ENCODE measurements at regions not wholly inside any gene's neighbourhood (a gene's known extent, or its start where the extent isn't known, plus 50 kb on each side); places are given as distances from the start of the nearest gene placed in this dataset.

DNA sequence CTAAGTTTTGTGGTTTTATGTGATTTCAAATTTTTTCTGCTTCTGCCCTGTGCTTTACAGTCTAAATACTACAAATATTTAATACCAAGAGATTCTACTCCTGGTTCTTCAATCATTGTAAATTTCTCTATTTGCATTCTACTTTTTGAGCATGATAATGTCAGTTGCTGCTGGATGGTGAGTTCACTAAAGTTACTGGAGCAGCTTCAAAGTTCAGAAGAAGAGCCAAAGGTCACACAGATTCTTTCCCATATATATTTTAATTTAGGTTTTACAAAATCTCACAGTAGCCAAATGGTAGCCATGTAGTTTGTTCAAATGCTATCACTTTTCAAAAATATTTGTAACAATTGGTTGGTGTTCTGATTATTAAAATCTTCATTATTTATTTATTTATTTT, 378.7 kb downstream of the TMEM232 start:
- Histone ChIP-seq H3K4me3 (replicated peaks in 1 of 3) (no peak overlapping the region), H3K27me3 (no peaks in the 10 kb centered on the region), H3K36me3 (no peaks in the 10 kb centered on the region), H3K9me3 (no peaks in the 10 kb centered on the region), H3K27ac (no peak overlapping the region), H3K4me1 (peaks cover 0 to 2% of the 10 kb centered on the region in 2 donors)
- DNase-seq = no peak
- TF ChIP-seq CTCF (IDR thresholded peaks at IDR 0.05) = no peak
- TF ChIP-seq POLR2A (IDR thresholded peaks at IDR 0.05) = no peak
- intact Hi-C loops (cut with DNase I) = no loop called here

DNA sequence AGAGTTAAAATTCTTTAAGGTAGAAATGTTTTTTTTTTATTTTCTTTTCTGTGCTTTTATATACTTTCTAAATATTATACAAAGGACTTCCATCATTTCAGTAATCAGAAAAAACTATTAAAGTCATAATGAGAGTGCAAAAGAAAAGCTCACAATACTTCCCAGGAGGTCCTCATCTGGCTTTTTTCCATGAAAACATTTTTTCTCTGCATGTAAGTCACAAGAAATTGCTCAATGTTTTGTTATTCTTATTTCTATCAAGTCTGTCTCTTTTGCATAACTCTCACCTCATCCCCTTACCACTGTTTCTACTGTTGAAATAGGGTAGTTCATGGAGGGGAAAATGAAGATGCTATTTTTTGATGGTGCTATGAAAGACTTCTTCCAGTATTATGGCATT, 375.0 kb downstream of the TMEM232 start:
- peaks cover 7 to 14% of the 10 kb centered on the region in 2 donors for H3K4me1 ChIP-seq
- no peaks in the 10 kb centered on the region for H3K9me3 ChIP-seq
- no peak for TF ChIP-seq POLR2A (IDR thresholded peaks at IDR 0.05)
- no peak for TF ChIP-seq CTCF (IDR thresholded peaks at IDR 0.05)
- H3K27me3 ChIP-seq = no peaks in the 10 kb centered on the region
- H3K27ac ChIP-seq = no peak overlapping the region
- H3K36me3 ChIP-seq = no peaks in the 10 kb centered on the region
- DNase-seq = no peak
- no peak overlapping the region for H3K4me3 ChIP-seq (replicated peaks in 1 of 3)
- intact Hi-C loops (cut with DNase I) = no loop called here

DNA sequence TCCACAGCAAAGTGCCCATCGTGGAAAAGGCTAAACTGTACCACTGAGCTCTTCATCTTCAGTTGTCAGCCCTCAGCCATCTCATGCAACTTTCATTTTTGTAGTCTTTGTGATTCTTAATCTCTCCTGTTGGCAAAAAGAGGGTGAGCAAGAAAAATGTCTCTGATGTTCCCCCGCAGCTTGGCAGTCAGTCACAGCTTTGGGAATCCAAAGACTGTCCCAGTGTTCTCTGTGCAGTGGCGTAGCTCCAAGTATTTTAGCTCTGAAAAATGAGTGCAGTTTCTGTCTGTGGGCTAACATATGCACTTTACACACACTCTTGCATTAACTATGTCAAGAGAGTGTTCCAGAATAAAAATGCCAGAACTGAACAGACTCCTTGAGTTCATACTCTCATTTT, 372.2 kb downstream of the TMEM232 start:
- peak; percentile 15 to 56 for DNase-seq
- H3K4me1 ChIP-seq = peaks cover 7 to 12% of the 10 kb centered on the region in 2 donors
- intact Hi-C loops (cut with DNase I) = no loop called here
- no peaks in the 10 kb centered on the region for H3K27me3 ChIP-seq
- H3K4me3 ChIP-seq (replicated peaks in 1 of 3) = no peak overlapping the region
- WGBS, 2 donors = 42 to 61% methylated on average over 3 of the region's 3 CpGs
- TF ChIP-seq POLR2A (IDR thresholded peaks at IDR 0.05) (no peak), CTCF (IDR thresholded peaks at IDR 0.05) (no peak)
- no peaks in the 10 kb centered on the region for H3K36me3 ChIP-seq
- H3K9me3 ChIP-seq = no peaks in the 10 kb centered on the region
- no peak overlapping the region for H3K27ac ChIP-seq

- WGBS, 2 donors = 55% methylated on average over 8 of the region's 8 CpGs
- H3K27me3 ChIP-seq = no peaks in the 10 kb centered on the region
- H3K9me3 ChIP-seq = no peaks in the 10 kb centered on the region
- no peak overlapping the region for H3K4me3 ChIP-seq (replicated peaks in 1 of 3)
- DNase-seq = peak; percentile 36 to 72
- intact Hi-C loops (cut with DNase I) = no loop called here
- H3K4me1 ChIP-seq = peaks cover 7 to 12% of the 10 kb centered on the region in 2 donors
- TF ChIP-seq CTCF (IDR thresholded peaks at IDR 0.05) (no peak), POLR2A (IDR thresholded peaks at IDR 0.05) (no peak)
- H3K36me3 ChIP-seq = no peaks in the 10 kb centered on the region
- no peak overlapping the region for H3K27ac ChIP-seq
Observed at GRCh38 chr5:110354915-110355644, 371.4 kb downstream of the TMEM232 start.

DNA sequence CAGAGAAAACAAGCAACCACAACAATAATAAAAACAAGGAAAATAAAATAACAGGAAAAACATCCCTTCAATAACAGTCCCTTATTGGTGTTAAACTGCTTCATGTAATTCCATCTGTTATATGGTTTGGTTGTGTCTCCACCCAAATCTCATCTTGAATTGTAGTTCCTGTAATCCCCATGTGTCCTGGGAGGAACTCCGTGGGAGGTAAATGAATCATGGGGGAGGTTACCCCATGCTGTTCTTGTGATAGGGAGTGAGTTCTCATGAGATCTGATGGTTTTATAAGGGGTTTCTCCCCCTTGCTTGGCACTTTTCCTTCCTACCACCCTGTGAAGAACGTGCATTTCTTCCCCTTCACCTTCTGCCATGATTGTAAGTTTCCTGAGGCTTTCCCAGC, 369.8 kb downstream of the TMEM232 start:
- TF ChIP-seq POLR2A (IDR thresholded peaks at IDR 0.05) = no peak
- no peak for TF ChIP-seq CTCF (IDR thresholded peaks at IDR 0.05)

More for the DNA sequence above, 369.8 kb downstream of the TMEM232 start:
- Histone ChIP-seq H3K4me3 (replicated peaks in 1 of 3) (no peak overlapping the region), H3K4me1 (peaks cover 7 to 12% of the 10 kb centered on the region in 2 donors), H3K27me3 (no peaks in the 10 kb centered on the region), H3K9me3 (no peaks in the 10 kb centered on the region), H3K27ac (no peak overlapping the region), H3K36me3 (no peaks in the 10 kb centered on the region)
- intact Hi-C loops (cut with DNase I) = no loop called here
- WGBS, 2 donors = 74 to 82% methylated on average over 2 of the region's 2 CpGs
- DNase-seq = no peak
